ENCODE measurements at regions not wholly inside any gene's neighbourhood (a gene's known extent, or its start where the extent isn't known, plus 50 kb on each side); places are given as distances from the start of the nearest gene placed in this dataset.
A peak's percentile ranks its signal among the peaks of the same experiment; 100 is the strongest.

GRCh38 chr3:81354119-81354518 lies 407.3 kb downstream of the GBE1 start:
- DNase-seq (ENCODE audit: extremely low spot score) = no peak
- intact Hi-C loops (cut with DNase I) = no loop called here
- Histone ChIP-seq H3K27ac (replicated peaks in 1 of 4) (no peak overlapping the region), H3K36me3 (no peaks in the 10 kb centered on the region), H3K9me3 (no peaks in the 10 kb centered on the region), H3K4me3 (no peak overlapping the region), H3K4me1 (no peaks in the 10 kb centered on the region), H3K27me3 (no peaks in the 10 kb centered on the region)
- TF ChIP-seq POLR2AphosphoS5 (IDR thresholded peaks at IDR 0.05) (no peak), POLR2A (IDR thresholded peaks at IDR 0.05; ENCODE audit: low read depth) (no peak), EP300 (IDR thresholded peaks at IDR 0.05) (no peak), CTCF (IDR thresholded peaks at IDR 0.05) (no peak)
- WGBS = 77% methylated on average over 5 of the region's 5 CpGs

- Histone ChIP-seq H3K27me3 (no peaks in the 10 kb centered on the region), H3K27ac (replicated peaks in 1 of 4) (no peak overlapping the region)
- intact Hi-C loops (cut with DNase I) = no loop called here
Observed at GRCh38 chr3:81352867-81353266, 408.6 kb downstream of the GBE1 start.

GRCh38 chr3:81349816-81350340 lies 411.6 kb downstream of the GBE1 start:
- 45% methylated on average over 4 of the region's 4 CpGs for WGBS
- intact Hi-C loops (cut with DNase I) = no loop called here
- Histone ChIP-seq H3K4me3 (no peak overlapping the region), H3K36me3 (no peaks in the 10 kb centered on the region), H3K9me3 (no peaks in the 10 kb centered on the region), H3K4me1 (no peaks in the 10 kb centered on the region), H3K27ac (replicated peaks in 1 of 4) (no peak overlapping the region), H3K27me3 (no peaks in the 10 kb centered on the region)
- DNase-seq (ENCODE audit: extremely low spot score) = no peak
- no peak for TF ChIP-seq POLR2AphosphoS5 (IDR thresholded peaks at IDR 0.05)
- no peak for TF ChIP-seq POLR2A (IDR thresholded peaks at IDR 0.05; ENCODE audit: low read depth)
- TF ChIP-seq EP300 (IDR thresholded peaks at IDR 0.05) = no peak
- no peak for TF ChIP-seq CTCF (IDR thresholded peaks at IDR 0.05)

More at GRCh38 chr3:81352867-81353266, 408.6 kb downstream of the GBE1 start:
- WGBS = 40% methylated on average over 3 of the region's 3 CpGs
- Histone ChIP-seq H3K36me3 (no peaks in the 10 kb centered on the region), H3K9me3 (no peaks in the 10 kb centered on the region), H3K4me3 (no peak overlapping the region), H3K4me1 (no peaks in the 10 kb centered on the region)
- TF ChIP-seq POLR2A (IDR thresholded peaks at IDR 0.05; ENCODE audit: low read depth) (no peak), POLR2AphosphoS5 (IDR thresholded peaks at IDR 0.05) (no peak), EP300 (IDR thresholded peaks at IDR 0.05) (no peak), CTCF (IDR thresholded peaks at IDR 0.05) (no peak)
- no peak for DNase-seq (ENCODE audit: extremely low spot score)

- no peaks in the 10 kb centered on the region for H3K36me3 ChIP-seq
- H3K4me3 ChIP-seq = no peak overlapping the region
- intact Hi-C loops (cut with DNase I) = no loop called here
- H3K27me3 ChIP-seq = no peaks in the 10 kb centered on the region
- no peaks in the 10 kb centered on the region for H3K4me1 ChIP-seq
- no peak for DNase-seq (ENCODE audit: extremely low spot score)
- H3K27ac ChIP-seq (replicated peaks in 1 of 4) = no peak overlapping the region
- TF ChIP-seq EP300 (IDR thresholded peaks at IDR 0.05) = no peak
- TF ChIP-seq POLR2A (IDR thresholded peaks at IDR 0.05; ENCODE audit: low read depth) = no peak
- TF ChIP-seq CTCF (IDR thresholded peaks at IDR 0.05) = peak in 1 of 3 experiments; percentile 28
- no peak for TF ChIP-seq POLR2AphosphoS5 (IDR thresholded peaks at IDR 0.05)
- 89% methylated on average over 1 of the region's 1 CpG for WGBS
- no peaks in the 10 kb centered on the region for H3K9me3 ChIP-seq
Observed at GRCh38 chr3:81339040-81339845, 422.2 kb downstream of the GBE1 start.

Measured in esophagus muscularis mucosa (tissue), 4 donors.